GM12878 (cell line): ENCODE measurements at regions not wholly inside any gene's neighbourhood (a gene's known extent, or its start where the extent isn't known, plus 50 kb on each side); places are given as distances from the start of the nearest gene placed in this dataset.

Experiments used
- ATAC-seq: fragments of 200-7000 bp; cut with Tn5 transposase; 3 replicates; pipeline ENCODE4 v1.9.1; 2020; ENCODE audit warnings: mild to moderate bottlenecking, moderate library complexity
- BruUV-seq: library from RNA; stranded (reverse); fragments of 400-500 nt; replicated peaks from 2 replicates; lab custom pipeline; 2021; lab: Mats Ljungman, UMichigan
- CTCF ChIA-PET: fragments of 300-600 bp; sonication (Branson Sonifier 250); formaldehyde crosslinking; extraction: SDS; loops from one replicate; lab custom pipeline; 2021; ENCODE audit warnings: inconsistent platforms; lab: Yijun Ruan, JAX
- POLR2A ChIA-PET: fragments of 350-600 bp; formaldehyde crosslinking; extraction: SDS; loops from one replicate; lab custom pipeline; 2021; ENCODE audit warnings: inconsistent platforms; lab: Charles Lee
- RAD21 ChIA-PET: fragments of 300-600 bp; sonication (Branson Sonifier 250); formaldehyde crosslinking; loops from one replicate; lab custom pipeline; 2023; ENCODE audit warnings: antibody characterized with exemption; ENCODE audit not compliant: unreplicated experiment; lab: Charles Lee
- SMC1A ChIA-PET: fragments of 300-600 bp; sonication (Branson Sonifier 250); formaldehyde crosslinking; loops from one replicate; lab custom pipeline; 2023; ENCODE audit not compliant: unreplicated experiment, uncharacterized antibody; lab: Charles Lee
- DNase-seq: peaks from one replicate; pipeline ENCODE4 v3.0.0-alpha.2; 2011; ENCODE audit warnings: low read depth, low spot score
- FAIRE-seq: peaks from 3 replicates; lab custom pipeline; 2011; peaks lifted over from hg19 to GRCh38; lab: Jason Lieb, UNC
- H2AFZ ChIP-seq: 2 replicates; pipeline ENCODE4 v1.6.0; 2011; ENCODE audit warnings: low read depth, low read length, control low read depth; ENCODE audit not compliant: control insufficient read depth
- H3K27ac ChIP-seq: 2 replicates; pipeline ENCODE4 v1.5.1; 2011; ENCODE audit warnings: control low read depth; ENCODE audit not compliant: control insufficient read depth, insufficient read depth
- H3K27me3 ChIP-seq, 2 experiments: replicated peaks in 1 of 2; 2 replicates each; pipeline versions ENCODE4 v1.6.0 to v1.6.1; 2011; ENCODE audit warnings: low read length in 1 of 2; ENCODE audit not compliant: control insufficient read depth in 2 of 2, insufficient read depth in 2 of 2
- H3K36me3 ChIP-seq, 2 experiments: 2 replicates each; pipeline ENCODE4 v1.5.1; 2011; ENCODE audit warnings: low read length in 1 of 2; ENCODE audit not compliant: control insufficient read depth in 2 of 2, insufficient read depth in 2 of 2
- H3K4me1 ChIP-seq: 2 replicates; pipeline ENCODE4 v1.6.1; 2011; ENCODE audit warnings: mild to moderate bottlenecking, low read length, moderate library complexity, mixed read lengths; ENCODE audit not compliant: control insufficient read depth, insufficient read depth
- H3K4me2 ChIP-seq: 2 replicates; pipeline ENCODE4 v1.6.0; 2011; ENCODE audit warnings: control low read depth; ENCODE audit not compliant: control insufficient read depth, insufficient read depth
- H3K4me3 ChIP-seq: fragments of 200-600 bp; sonication (generic); 2 replicates; pipeline ENCODE4 v1.5.1; 2016
- H3K79me2 ChIP-seq: 2 replicates; pipeline ENCODE4 v1.6.0; 2011; ENCODE audit warnings: low read length; ENCODE audit not compliant: control insufficient read depth, insufficient read depth
- H3K9ac ChIP-seq: 2 replicates; pipeline ENCODE4 v1.8.0; 2011; ENCODE audit warnings: low read length, control low read depth, mixed read lengths; ENCODE audit not compliant: control insufficient read depth, insufficient read depth
- H3K9me3 ChIP-seq: replicated peaks from 3 replicates; pipeline ENCODE4 v1.5.1; 2011; ENCODE audit warnings: mild to moderate bottlenecking, low read length; ENCODE audit not compliant: control insufficient read depth, insufficient read depth
- H4K20me1 ChIP-seq: 2 replicates; pipeline ENCODE4 v1.6.0; 2011; ENCODE audit not compliant: control insufficient read depth, insufficient read depth
- ASH2L ChIP-seq: fragments of 300-600, 200-600 bp; sonication (generic); IDR thresholded peaks from 2 replicates; pipeline ENCODE4 v1.6.1; 2017; ENCODE audit warnings: low read depth, mild to moderate bottlenecking, borderline replicate concordance
- ATF2 ChIP-seq: IDR thresholded peaks from 2 replicates; pipeline ENCODE4 v1.6.1; 2012; ENCODE audit warnings: low read length, inconsistent platforms
- CBX5 ChIP-seq: sonication (generic); IDR thresholded peaks from 2 replicates; pipeline ENCODE4 v1.6.1; 2016; ENCODE audit warnings: low read depth, moderate library complexity, mild to moderate bottlenecking, inconsistent platforms
- CEBPB ChIP-seq, 2 experiments: fragments of 150-350 bp in 1 of 2; IDR thresholded peaks; 2 replicates each; pipeline ENCODE4 v1.6.1; 2012 to 2014; ENCODE audit warnings: low read depth in 2 of 2, low read length in 2 of 2, borderline replicate concordance in 1 of 2, inconsistent platforms in 1 of 2
- CEBPZ ChIP-seq: fragments of 150-350 bp; IDR thresholded peaks from 2 replicates; pipeline ENCODE4 v1.6.1; 2016; ENCODE audit warnings: low read depth, low read length
- EGR1 ChIP-seq, 2 experiments: IDR thresholded peaks; 1 replicate in 1 of 2; 2 replicates in 1 of 2; pipeline ENCODE4 v1.6.1; 2011 to 2012; ENCODE audit warnings: low read depth in 2 of 2, low read length in 2 of 2, borderline replicate concordance in 1 of 2, mild to moderate bottlenecking in 1 of 2, moderate library complexity in 1 of 2
- ESRRA ChIP-seq: IDR thresholded peaks from 2 replicates; pipeline ENCODE4 v1.6.1; 2012; ENCODE audit warnings: mild to moderate bottlenecking, low read length, improper control_type of control experiment
- ETV6 ChIP-seq, 2 experiments: fragments of 450-650 bp in 1 of 2; IDR thresholded peaks in 1 of 2; conservative IDR thresholded peaks in 1 of 2; 2 replicates each; pipeline ENCODE4 v1.6.1; 2014; ENCODE audit warnings: antibody characterized with exemption in 1 of 2, borderline replicate concordance in 1 of 2, low read depth in 1 of 2, mild to moderate bottlenecking in 1 of 2, moderate library complexity in 1 of 2
- HDGF ChIP-seq: fragments of 450-650 bp; IDR thresholded peaks from 2 replicates; pipeline ENCODE4 v1.6.1; 2016; ENCODE audit warnings: antibody characterized with exemption
- KLF5 ChIP-seq: fragments of 450-650 bp; IDR thresholded peaks from 2 replicates; pipeline ENCODE4 v1.6.1; 2014; ENCODE audit warnings: mild to moderate bottlenecking; ENCODE audit not compliant: partially characterized antibody
- MXI1 ChIP-seq: fragments of 150-350 bp; IDR thresholded peaks from 2 replicates; pipeline ENCODE4 v1.6.1; 2011; ENCODE audit warnings: low read depth, mild to moderate bottlenecking, inconsistent platforms, low read length, improper control_type of control experiment
- NFYA ChIP-seq: IDR thresholded peaks from 2 replicates; pipeline ENCODE4 v1.6.1; 2011; ENCODE audit warnings: low read depth, mild to moderate bottlenecking, low read length, improper control_type of control experiment, borderline replicate concordance
- SIX5 ChIP-seq: IDR thresholded peaks from 2 replicates; pipeline ENCODE4 v1.6.1; 2011; ENCODE audit warnings: mild to moderate bottlenecking, low read depth, low read length, moderate library complexity; ENCODE audit not compliant: severe bottlenecking
- SMARCA5 ChIP-seq: fragments of 450-650 bp; IDR thresholded peaks from 2 replicates; pipeline ENCODE4 v1.6.1; 2017; ENCODE audit warnings: mild to moderate bottlenecking
- SREBF2 ChIP-seq: IDR thresholded peaks from 2 replicates; pipeline ENCODE4 v1.6.1; 2012; ENCODE audit warnings: mild to moderate bottlenecking, low read length
- TCF3 ChIP-seq: IDR thresholded peaks from 2 replicates; pipeline ENCODE4 v1.6.1; 2012; ENCODE audit warnings: low read depth, mild to moderate bottlenecking, low read length, borderline replicate concordance; ENCODE audit not compliant: insufficient read depth
- WRNIP1 ChIP-seq: IDR thresholded peaks from 2 replicates; pipeline ENCODE4 v1.6.1; 2011; ENCODE audit warnings: low read depth, low read length, improper control_type of control experiment, borderline replicate concordance
- YBX1 ChIP-seq: fragments of 450-650 bp; IDR thresholded peaks from 2 replicates; pipeline ENCODE4 v1.6.1; 2016; ENCODE audit warnings: antibody characterized with exemption
- ZNF274 ChIP-seq: IDR thresholded peaks from one replicate; pipeline ENCODE4 v1.8.0; 2011; ENCODE audit not compliant: insufficient read length, insufficient read depth
- ZSCAN29 ChIP-seq: fragments of 450-650 bp; IDR thresholded peaks from 2 replicates; pipeline ENCODE4 v1.6.1; 2017; ENCODE audit warnings: mild to moderate bottlenecking, moderate library complexity
- WGBS: methylation state at CpG from one replicate; pipeline ENCODE4 v1.1.6; 2016; ENCODE audit warnings: low lambda C conversion rate; ENCODE audit not compliant: insufficient replicate concordance, insufficient coverage; ENCODE audit errors: missing lambda C conversion rate; 5-methylcytosine and 5-hydroxymethylcytosine counted together
- in situ Hi-C: fragments of 300-500 bp; cut with MboI; formaldehyde crosslinking; loops from 9 replicates; pipeline ENCODE4 v1.14.3; 2018; ENCODE audit warnings: mixed read lengths
- intact Hi-C: fragments of 100-400 bp; cut with micrococcal nuclease; formaldehyde crosslinking; loops from one replicate; pipeline ENCODE4 v1.14.2; 2022; ENCODE audit not compliant: unreplicated experiment

GRCh38 chr14:82537831-82538230 lies 1004.2 kb upstream of the SEL1L start (continued):
- TF ChIP-seq CBX5: no peak
- no peak for TF ChIP-seq SMARCA5
- TF ChIP-seq ETV6 (conservative IDR thresholded peaks at IDR 0.05 in 1 of 2, IDR thresholded peaks at IDR 0.05 in 1 of 2; ENCODE audit: borderline replicate concordance in 1 of 2, low read depth in 1 of 2): no peak

DNA sequence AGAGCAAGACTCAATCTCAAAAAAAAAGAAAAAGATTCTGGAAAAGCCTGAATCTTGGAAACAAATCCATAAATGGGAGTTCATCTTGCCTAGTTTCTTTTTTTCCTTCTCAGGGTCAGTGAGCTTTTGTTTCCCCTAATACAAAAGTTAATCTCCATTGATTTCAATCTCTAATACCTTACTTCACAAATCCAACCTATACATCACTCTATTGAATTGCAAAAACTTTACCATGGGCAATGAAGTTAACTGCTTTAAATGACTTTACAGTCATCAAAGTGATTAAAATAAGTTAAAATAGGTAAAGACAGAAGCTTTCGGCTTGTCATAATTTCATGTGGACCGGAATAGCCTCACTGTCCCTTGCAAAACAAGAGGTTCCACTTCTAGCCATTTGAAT lies 1012.7 kb upstream of the SEL1L start:
- no peak for FAIRE-seq
- CTCF ChIA-PET: no interaction called here

More for the DNA sequence above, 1012.7 kb upstream of the SEL1L start:
- 42% methylated on average over 2 of the region's 2 CpGs for WGBS
- DNase-seq: no peak
- Histone ChIP-seq H2AFZ (no peak overlapping the region), H3K4me2 (no peak overlapping the region), H3K36me3 (no peaks in the 10 kb centered on the region), H3K27me3 (no peaks in the 10 kb centered on the region), H3K9ac (no peak overlapping the region), H3K4me1 (no peaks in the 10 kb centered on the region)
- intact Hi-C loops: no loop called here
- SMC1A ChIA-PET: no interaction called here
- no TSS peak for BruUV-seq
- ATAC-seq: no peak
- POLR2A ChIA-PET: no interaction called here
- TF ChIP-seq ATF2: no peak
- no peak for TF ChIP-seq ZNF274
- TF ChIP-seq SREBF2: no peak
- no peak for TF ChIP-seq ESRRA
- no peak for TF ChIP-seq EGR1 (IDR thresholded peaks at IDR 0.05; ENCODE audit: borderline replicate concordance in 1 of 2, low read depth in 2 of 2, low read length in 2 of 2)
- no peak for TF ChIP-seq WRNIP1
- no peak for TF ChIP-seq ZSCAN29
- no peak for TF ChIP-seq TCF3
- no peak for TF ChIP-seq ASH2L
- no peak for TF ChIP-seq CEBPB (IDR thresholded peaks at IDR 0.05; ENCODE audit: borderline replicate concordance in 1 of 2, low read depth in 2 of 2, low read length in 2 of 2)
- no peak for TF ChIP-seq MXI1
- no peak for TF ChIP-seq CEBPZ
- no peak for TF ChIP-seq KLF5
- no peak for TF ChIP-seq NFYA
- no peak for TF ChIP-seq YBX1
- TF ChIP-seq SIX5: no peak
- TF ChIP-seq HDGF: no peak
- TF ChIP-seq, all 136 proteins: peak for 0
- Histone ChIP-seq H3K79me2 (no peaks in the 10 kb centered on the region), H3K4me3 (no peak overlapping the region), H4K20me1 (no peaks in the 10 kb centered on the region), H3K27ac (no peak overlapping the region), H3K9me3 (no peaks in the 10 kb centered on the region)
- in situ Hi-C loops: no loop called here
- RAD21 ChIA-PET: no interaction called here
